DMS114 treated with DMSO at 0.1 percent for 48 hours (cell line): ENCODE measurements at regions not wholly inside any gene's neighbourhood (a gene's known extent, or its start where the extent isn't known, plus 50 kb on each side); places are given as distances from the start of the nearest gene placed in this dataset.
"Not testable (repeated sequence)": the region's sequence is repeated elsewhere in the genome, so short reads cannot be mapped to it uniquely, and the experiment has no call there.

ENCODE experiments used
- DNase-seq: peaks from one replicate; lab custom pipeline; 2025; ENCODE audit not compliant: unreplicated experiment; lab: John Stamatoyannopoulos, UW

DNA sequence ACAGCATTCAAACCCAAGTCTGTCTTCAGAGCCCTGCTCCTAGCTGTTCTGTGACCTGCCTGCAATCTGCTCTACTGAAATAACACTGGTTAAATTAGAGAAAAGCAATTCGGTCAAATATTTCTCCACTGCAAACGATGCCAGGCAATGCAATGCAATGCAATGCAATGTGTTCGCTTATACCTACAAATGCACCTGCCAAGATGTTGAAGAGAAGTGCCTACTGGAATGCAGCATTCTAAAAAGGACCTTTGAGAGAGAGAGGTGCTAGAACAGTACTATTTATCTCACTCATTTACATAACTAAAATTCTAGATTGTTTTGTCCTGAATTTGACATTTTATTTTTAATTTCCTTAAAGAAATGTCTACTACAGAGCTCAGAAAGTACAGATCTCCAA lies 157.3 kb upstream of the CDK1 start:
- DNase-seq: no peak

DNA sequence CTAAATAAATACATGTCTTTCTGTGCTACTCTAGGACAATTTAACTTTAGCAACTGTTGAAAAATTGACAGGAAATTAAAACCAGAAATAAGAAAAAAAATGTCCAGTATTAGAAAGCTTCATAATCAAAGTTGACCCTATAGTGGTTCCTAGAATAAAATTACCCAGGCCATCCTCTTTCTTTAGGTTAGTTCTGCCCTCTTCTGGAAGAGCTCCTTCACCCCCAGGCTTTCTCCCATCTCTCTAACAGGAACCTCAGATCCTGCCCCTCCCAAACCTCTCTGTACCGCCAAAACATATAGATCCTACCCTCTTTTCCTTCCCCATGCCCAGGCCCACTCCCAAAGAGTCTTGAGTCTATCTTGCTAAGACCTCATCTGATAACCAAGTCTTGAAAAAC lies 159.4 kb upstream of the CDK1 start:
- no peak for DNase-seq

GRCh38 chr10:60615541-60615940 lies 162.7 kb upstream of the CDK1 start:
- DNase-seq: no peak

DNA sequence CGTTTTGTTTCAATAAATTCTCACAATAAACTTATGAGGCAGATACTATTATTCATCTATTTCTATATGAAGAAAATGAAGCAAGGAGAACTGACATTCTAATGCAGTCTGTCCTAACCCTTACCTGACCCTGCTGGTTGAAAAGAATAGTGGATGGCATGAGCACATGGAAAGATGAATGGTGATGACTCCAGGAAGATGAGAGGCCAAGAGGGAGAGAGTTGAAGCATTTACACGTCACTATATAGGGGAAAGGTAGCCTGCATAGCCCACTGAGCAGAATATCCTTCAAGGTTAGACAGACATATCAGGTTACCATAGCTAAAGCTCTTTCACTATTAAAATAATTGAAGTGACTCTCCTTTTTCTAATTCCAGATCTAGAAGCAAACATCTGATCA lies 163.9 kb upstream of the CDK1 start:
- no peak for DNase-seq

DNA sequence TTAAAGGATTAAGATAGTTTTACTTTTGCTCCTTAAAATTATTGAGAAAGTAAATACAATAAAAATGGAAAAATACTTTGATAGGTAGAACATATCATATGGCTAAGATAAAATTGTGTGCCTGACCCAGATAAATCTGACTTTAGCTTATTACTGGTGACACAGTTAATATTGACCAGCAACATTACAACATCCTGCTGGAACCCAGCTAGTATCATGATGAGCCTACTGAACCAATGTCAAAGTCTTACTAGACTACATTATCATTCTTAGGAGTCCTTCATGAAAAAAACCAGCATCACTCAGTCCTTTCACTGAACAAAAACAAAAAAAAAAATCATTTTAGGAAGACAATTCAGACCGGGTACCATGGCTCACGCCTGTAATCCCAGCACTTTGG lies 164.8 kb upstream of the CDK1 start:
- no peak for DNase-seq

DNA sequence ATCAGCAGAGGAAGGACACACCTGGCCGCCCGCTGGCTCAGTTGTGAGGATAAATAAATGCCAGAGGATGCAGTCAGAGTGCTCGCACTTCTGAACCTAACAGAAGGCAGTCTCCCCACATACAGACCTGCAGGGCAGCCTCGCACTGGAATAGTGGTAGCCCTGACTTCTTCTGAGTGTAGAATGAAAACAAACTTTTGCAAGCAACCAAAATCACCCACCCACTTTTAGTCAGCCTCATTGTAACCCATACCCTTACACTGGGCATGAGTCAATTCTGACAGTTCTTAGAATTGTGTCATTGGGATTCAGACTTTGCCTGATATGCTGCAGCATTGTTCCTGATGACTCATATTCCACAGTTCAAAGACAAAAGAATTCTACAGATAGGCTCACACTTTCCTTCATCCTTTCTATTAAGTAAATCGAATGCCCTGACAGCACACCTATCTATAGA lies 167.0 kb upstream of the CDK1 start:
- no peak for DNase-seq

GRCh38 chr10:60607372-60607771 lies 170.9 kb upstream of the CDK1 start:
- no peak for DNase-seq

GRCh38 chr10:60606343-60607080 lies 171.8 kb upstream of the CDK1 start:
- DNase-seq: no peak

DNA sequence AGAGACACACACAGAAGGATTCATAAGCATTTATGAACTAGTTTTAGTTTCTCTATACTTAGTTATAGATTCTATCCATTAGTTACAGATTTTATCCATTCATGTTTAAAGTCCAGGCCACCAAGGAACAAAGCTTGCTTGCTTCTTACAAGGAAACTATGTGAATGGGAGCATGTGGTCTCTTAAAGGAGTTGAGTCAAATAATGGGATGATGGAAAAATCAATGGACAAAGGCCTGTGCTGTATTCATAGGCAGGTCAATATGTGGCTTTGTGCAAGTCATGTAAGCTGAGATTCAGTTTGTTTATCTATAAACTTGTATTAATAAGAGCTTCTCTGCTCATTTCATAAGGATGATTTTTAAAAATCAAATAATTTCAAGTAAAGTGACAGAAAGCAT lies 172.8 kb upstream of the CDK1 start:
- no peak for DNase-seq

GRCh38 chr10:60604342-60604741 lies 173.9 kb upstream of the CDK1 start:
- DNase-seq: no peak

GRCh38 chr10:60597513-60597912 lies 180.8 kb upstream of the CDK1 start:
- DNase-seq: no peak

- no peak for DNase-seq
These were observed 182.4 kb upstream of the CDK1 start for GRCh38 chr10:60595852-60596251.

GRCh38 chr10:60594476-60595051 lies 183.7 kb upstream of the CDK1 start:
- no peak for DNase-seq

GRCh38 chr10:60591119-60591518 lies 187.2 kb upstream of the CDK1 start:
- DNase-seq: no peak

- no peak for DNase-seq
These were observed 188.9 kb upstream of the CDK1 start for GRCh38 chr10:60589376-60589775.

DNA sequence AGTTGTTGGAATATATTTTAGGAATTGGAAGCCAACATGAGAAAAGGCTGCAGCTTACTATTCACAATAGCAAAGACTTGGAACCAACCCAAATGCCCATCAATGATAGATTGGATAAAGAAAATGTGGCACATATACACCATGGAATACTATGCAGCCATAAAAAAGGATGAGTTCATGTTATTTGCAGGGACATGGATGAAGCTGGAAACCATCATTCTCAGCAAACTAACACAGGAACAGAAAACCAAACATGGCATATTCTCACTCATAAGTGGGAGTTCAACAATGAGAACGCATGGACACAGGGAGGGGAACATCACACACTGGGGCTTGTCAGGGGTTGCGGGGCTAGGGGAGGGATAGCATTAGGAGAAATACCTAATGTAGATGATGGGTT lies 192.1 kb upstream of the ANK3 start:
- not testable (repeated sequence) for DNase-seq

GRCh38 chr10:60578217-60578616 lies 188.5 kb upstream of the ANK3 start:
- DNase-seq: no peak

DNA sequence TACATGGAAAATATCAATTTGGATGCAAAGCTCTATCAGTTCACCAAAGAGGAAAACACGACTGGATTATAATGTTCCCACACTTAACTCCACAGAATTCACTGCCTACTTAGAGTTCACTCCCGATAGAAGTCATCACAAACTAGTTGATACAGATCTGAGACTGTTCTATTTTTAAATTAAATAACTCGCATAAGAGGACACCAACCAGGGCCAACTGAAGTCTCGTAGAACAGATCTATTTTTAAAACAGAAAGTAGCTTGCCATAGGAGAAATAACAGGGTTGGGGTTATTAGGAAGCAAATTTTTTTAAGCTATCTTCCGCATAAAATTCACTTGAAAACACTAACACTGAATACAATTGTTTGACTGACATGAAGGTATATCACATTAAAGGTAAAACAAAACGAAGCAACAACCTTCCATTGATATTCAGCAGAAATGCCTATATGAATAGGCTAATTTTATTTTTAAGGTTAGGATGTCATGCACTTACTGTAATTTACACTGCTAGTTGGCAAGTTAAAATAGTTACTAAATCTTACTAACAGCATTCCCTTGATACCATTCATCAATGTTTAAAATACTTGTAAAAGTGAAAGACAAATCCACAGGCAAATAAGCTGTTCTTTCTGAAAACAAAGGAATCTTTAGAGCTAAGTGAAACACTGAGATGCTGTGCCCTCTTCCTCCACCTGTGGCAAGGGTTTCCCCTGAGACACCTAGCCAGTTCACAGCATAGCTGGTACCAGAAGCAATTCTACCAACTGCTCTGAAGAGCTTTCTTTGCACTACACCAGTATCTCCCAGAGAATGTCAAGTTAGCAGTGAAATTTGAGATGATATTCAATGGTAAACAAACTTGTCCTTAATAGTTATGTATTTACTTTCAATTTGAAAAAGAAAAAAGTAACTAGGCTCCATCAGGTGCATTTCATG lies 186.7 kb upstream of the ANK3 start:
- no peak for DNase-seq

DNA sequence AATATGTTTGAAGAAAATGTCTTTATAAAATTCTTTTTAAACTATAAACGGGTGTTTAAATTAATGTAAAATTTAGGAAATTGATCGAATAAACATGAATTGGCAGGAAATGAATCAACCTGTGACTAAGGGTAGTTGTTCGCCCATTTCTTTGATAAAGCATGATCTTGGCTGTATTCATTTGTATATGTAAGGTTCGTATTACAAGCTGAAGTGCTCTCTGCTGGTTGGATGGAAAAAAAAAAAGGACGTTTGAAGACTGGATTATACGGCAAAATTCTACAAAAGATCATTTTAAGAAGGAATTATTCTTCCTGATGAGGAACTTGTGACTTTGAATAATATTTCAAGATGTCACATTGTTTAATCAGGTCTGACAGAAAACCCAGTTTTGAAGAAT lies 185.4 kb upstream of the ANK3 start:
- DNase-seq: no peak

GRCh38 chr10:60574388-60574787 lies 184.7 kb upstream of the ANK3 start:
- no peak for DNase-seq

DNA sequence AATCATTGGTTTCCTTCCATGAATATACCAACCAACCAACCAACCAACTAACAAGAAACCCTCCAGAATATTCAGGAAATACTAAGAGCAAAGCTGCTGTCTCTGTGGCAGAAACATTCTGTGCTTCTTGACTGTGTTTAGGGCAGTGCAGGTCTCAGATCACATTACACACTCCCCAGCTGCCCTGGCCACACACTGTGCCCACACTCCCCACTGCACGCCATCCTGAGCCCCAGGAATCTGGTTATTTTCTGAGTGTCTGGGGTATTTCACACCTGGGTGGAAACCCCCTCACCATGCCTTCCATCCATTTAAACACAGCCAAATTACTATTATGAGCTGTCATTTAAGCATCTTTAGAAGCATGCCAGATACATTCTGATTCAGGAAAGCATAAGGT lies 183.7 kb upstream of the ANK3 start:
- no peak for DNase-seq
